ENCODE measurements at regions not wholly inside any gene's neighbourhood (a gene's known extent, or its start where the extent isn't known, plus 50 kb on each side); places are given as distances from the start of the nearest gene placed in this dataset.

- Histone ChIP-seq H3K9me3 (ENCODE audit: control insufficient read depth in 4 of 4, low read length in 3 of 4) (peaks cover 3 to 4% (median 3%) of the 10 kb centered on the region in 4 donors), H3K27ac (ENCODE audit: low read depth in 1 of 2, low read length in 2 of 2) (no peak overlapping the region), H3K4me1 (ENCODE audit: control insufficient read depth in 4 of 4, insufficient read depth in 4 of 4, low read length in 3 of 4) (no peaks in the 10 kb centered on the region), H3K36me3 (ENCODE audit: control insufficient read depth in 4 of 4, insufficient read depth in 3 of 4, low read depth in 1 of 4, low read length in 3 of 4) (no peaks in the 10 kb centered on the region), H3K4me3 (ENCODE audit: low read depth in 1 of 3, low read length in 3 of 3) (no peak overlapping the region), H3K9ac (ENCODE audit: low read depth in 1 of 2, low read length in 2 of 2) (no peak overlapping the region), H3K27me3 (ENCODE audit: control insufficient read depth in 4 of 4, insufficient read depth in 4 of 4, low read length in 3 of 4) (no peaks in the 10 kb centered on the region)
- WGBS = 82% methylated on average over 4 of the region's 4 CpGs
- no peak for DNase-seq (ENCODE audit: low spot score)
- no peak for TF ChIP-seq NR2F2 (IDR thresholded peaks at IDR 0.05)
- TF ChIP-seq RXRA (IDR thresholded peaks at IDR 0.05) = no peak
- no peak for TF ChIP-seq JUND (IDR thresholded peaks at IDR 0.05)
Measured at GRCh38 chr1:5701642-5702041, 290.6 kb downstream of the NPHP4 start.

DNA sequence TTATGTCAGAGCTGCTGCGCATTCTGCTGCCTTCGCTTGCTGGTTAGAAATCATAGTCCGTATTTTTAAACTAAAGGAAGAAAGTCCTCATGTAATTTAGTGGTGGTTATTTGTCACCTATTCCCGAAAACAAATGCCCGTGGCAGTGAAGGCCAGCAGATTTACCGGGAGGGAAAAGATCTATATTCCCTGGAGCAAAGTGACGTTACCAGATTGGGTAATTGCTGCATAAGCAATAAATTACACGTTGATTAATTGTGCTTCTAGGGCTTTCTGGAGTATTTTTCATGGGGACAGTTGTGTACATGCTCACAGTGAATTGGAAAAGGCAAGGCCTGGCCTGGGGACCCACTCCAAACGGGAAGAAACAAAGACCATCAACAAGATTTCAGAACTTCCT is 298.7 kb downstream of the NPHP4 start:
- DNase-seq (ENCODE audit: low spot score) = no peak
- Histone ChIP-seq H3K9ac (ENCODE audit: low read depth in 1 of 2, low read length in 2 of 2) (no peak overlapping the region), H3K4me1 (ENCODE audit: control insufficient read depth in 4 of 4, insufficient read depth in 4 of 4, low read length in 3 of 4) (no peaks in the 10 kb centered on the region), H3K27ac (ENCODE audit: low read depth in 1 of 2, low read length in 2 of 2) (no peak overlapping the region), H3K27me3 (ENCODE audit: control insufficient read depth in 4 of 4, insufficient read depth in 4 of 4, low read length in 3 of 4) (peaks cover 0 to 4% (median 0%) of the 10 kb centered on the region in 4 donors), H3K4me3 (ENCODE audit: low read depth in 1 of 3, low read length in 3 of 3) (no peak overlapping the region), H3K36me3 (ENCODE audit: control insufficient read depth in 4 of 4, insufficient read depth in 3 of 4, low read depth in 1 of 4, low read length in 3 of 4) (no peaks in the 10 kb centered on the region), H3K9me3 (ENCODE audit: control insufficient read depth in 4 of 4, low read length in 3 of 4) (no peaks in the 10 kb centered on the region)
- TF ChIP-seq HNF4G (IDR thresholded peaks at IDR 0.05) (no peak), SP1 (IDR thresholded peaks at IDR 0.05) (no peak), NR2F2 (IDR thresholded peaks at IDR 0.05) (no peak), RXRA (IDR thresholded peaks at IDR 0.05) (no peak), ATF3 (IDR thresholded peaks at IDR 0.05) (no peak), EGR1 (IDR thresholded peaks at IDR 0.05; ENCODE audit: low read depth in 2 of 2) (no peak), FOXA1 (IDR thresholded peaks at IDR 0.05) (no peak), RAD21 (IDR thresholded peaks at IDR 0.05) (no peak), YY1 (IDR thresholded peaks at IDR 0.05) (no peak), ZBTB33 (IDR thresholded peaks at IDR 0.05) (no peak), HNF4A (conservative IDR thresholded peaks at IDR 0.05) (no peak)
- TF ChIP-seq, protein P1, sequence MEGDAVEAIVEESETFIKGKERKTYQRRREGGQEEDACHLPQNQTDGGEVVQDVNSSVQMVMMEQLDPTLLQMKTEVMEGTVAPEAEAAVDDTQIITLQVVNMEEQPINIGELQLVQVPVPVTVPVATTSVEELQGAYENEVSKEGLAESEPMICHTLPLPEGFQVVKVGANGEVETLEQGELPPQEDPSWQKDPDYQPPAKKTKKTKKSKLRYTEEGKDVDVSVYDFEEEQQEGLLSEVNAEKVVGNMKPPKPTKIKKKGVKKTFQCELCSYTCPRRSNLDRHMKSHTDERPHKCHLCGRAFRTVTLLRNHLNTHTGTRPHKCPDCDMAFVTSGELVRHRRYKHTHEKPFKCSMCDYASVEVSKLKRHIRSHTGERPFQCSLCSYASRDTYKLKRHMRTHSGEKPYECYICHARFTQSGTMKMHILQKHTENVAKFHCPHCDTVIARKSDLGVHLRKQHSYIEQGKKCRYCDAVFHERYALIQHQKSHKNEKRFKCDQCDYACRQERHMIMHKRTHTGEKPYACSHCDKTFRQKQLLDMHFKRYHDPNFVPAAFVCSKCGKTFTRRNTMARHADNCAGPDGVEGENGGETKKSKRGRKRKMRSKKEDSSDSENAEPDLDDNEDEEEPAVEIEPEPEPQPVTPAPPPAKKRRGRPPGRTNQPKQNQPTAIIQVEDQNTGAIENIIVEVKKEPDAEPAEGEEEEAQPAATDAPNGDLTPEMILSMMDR (IDR thresholded peaks at IDR 0.05; ENCODE audit: low read depth, low read length, missing input control) = no peak
- WGBS = 82% methylated on average over 9 of the region's 9 CpGs

GRCh38 chr1:5692664-5693063 is 299.6 kb downstream of the NPHP4 start:
- Histone ChIP-seq H3K27me3 (ENCODE audit: control insufficient read depth in 4 of 4, insufficient read depth in 4 of 4, low read length in 3 of 4) (peaks cover 0 to 4% (median 0%) of the 10 kb centered on the region in 4 donors), H3K9ac (ENCODE audit: low read depth in 1 of 2, low read length in 2 of 2) (no peak overlapping the region), H3K4me1 (ENCODE audit: control insufficient read depth in 4 of 4, insufficient read depth in 4 of 4, low read length in 3 of 4) (no peaks in the 10 kb centered on the region), H3K9me3 (ENCODE audit: control insufficient read depth in 4 of 4, low read length in 3 of 4) (no peaks in the 10 kb centered on the region), H3K36me3 (ENCODE audit: control insufficient read depth in 4 of 4, insufficient read depth in 3 of 4, low read depth in 1 of 4, low read length in 3 of 4) (no peaks in the 10 kb centered on the region), H3K27ac (ENCODE audit: low read depth in 1 of 2, low read length in 2 of 2) (no peak overlapping the region), H3K4me3 (ENCODE audit: low read depth in 1 of 3, low read length in 3 of 3) (no peak overlapping the region)
- WGBS = 65% methylated on average over 6 of the region's 6 CpGs
- DNase-seq (ENCODE audit: low spot score) = no peak
- TF ChIP-seq, protein P1 (IDR thresholded peaks at IDR 0.05; ENCODE audit: low read depth, low read length, missing input control) = no peak
- TF ChIP-seq HNF4A (conservative IDR thresholded peaks at IDR 0.05) (no peak), EGR1 (IDR thresholded peaks at IDR 0.05; ENCODE audit: low read depth in 2 of 2) (no peak), MAX (IDR thresholded peaks at IDR 0.05) (no peak), RXRA (IDR thresholded peaks at IDR 0.05) (no peak), FOXA1 (IDR thresholded peaks at IDR 0.05) (no peak), YY1 (IDR thresholded peaks at IDR 0.05) (no peak), ATF3 (IDR thresholded peaks at IDR 0.05) (no peak)
- TF ChIP-seq, protein P2, sequence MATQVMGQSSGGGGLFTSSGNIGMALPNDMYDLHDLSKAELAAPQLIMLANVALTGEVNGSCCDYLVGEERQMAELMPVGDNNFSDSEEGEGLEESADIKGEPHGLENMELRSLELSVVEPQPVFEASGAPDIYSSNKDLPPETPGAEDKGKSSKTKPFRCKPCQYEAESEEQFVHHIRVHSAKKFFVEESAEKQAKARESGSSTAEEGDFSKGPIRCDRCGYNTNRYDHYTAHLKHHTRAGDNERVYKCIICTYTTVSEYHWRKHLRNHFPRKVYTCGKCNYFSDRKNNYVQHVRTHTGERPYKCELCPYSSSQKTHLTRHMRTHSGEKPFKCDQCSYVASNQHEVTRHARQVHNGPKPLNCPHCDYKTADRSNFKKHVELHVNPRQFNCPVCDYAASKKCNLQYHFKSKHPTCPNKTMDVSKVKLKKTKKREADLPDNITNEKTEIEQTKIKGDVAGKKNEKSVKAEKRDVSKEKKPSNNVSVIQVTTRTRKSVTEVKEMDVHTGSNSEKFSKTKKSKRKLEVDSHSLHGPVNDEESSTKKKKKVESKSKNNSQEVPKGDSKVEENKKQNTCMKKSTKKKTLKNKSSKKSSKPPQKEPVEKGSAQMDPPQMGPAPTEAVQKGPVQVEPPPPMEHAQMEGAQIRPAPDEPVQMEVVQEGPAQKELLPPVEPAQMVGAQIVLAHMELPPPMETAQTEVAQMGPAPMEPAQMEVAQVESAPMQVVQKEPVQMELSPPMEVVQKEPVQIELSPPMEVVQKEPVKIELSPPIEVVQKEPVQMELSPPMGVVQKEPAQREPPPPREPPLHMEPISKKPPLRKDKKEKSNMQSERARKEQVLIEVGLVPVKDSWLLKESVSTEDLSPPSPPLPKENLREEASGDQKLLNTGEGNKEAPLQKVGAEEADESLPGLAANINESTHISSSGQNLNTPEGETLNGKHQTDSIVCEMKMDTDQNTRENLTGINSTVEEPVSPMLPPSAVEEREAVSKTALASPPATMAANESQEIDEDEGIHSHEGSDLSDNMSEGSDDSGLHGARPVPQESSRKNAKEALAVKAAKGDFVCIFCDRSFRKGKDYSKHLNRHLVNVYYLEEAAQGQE (IDR thresholded peaks at IDR 0.05) = no peak
